ENCODE measurements at regions not wholly inside any gene's neighbourhood (a gene's known extent, or its start where the extent isn't known, plus 50 kb on each side); places are given as distances from the start of the nearest gene placed in this dataset.

DNA sequence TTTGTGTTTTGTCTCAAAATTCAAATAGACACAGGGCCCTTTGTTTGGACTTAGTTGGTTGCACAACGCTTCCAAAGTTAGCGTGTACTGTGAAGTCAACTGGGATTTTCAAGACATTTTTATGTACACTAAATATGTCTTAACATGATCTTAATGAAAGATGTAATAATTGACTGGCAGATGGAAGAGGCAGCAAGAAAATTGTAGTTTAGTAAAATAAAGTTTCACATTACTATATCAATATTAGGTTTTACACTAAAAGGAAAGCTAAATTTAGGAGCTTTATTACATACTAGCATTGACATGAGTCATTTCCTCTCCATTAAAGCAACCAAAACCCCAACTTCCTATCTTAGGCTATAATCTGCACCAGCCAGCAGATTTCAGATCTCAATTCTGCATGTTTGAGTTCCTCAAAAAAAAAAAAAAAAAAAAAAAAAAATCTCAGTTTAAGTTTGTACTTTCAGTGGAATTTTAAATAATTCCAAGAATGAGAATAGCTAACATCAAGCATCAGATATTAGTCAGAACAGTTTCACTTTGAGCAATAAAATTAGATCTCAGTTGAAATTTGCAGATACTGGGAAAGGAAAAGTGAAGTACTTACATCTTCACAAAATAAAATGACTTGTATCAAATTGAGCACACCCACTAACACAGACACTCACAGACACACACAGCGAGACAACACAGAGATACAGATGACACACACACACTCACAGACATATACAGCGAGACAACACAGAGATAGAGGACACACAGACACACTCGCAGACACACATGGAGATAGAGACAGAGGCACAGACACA, 346.6 kb upstream of the KLF6 start:
- H3K79me2 ChIP-seq (ENCODE audit: insufficient read depth, low read length) = no peaks in the 10 kb centered on the region
- H3K27ac ChIP-seq (ENCODE audit: low read depth, low read length) = peak overlapping the region; percentile 60
- FAIRE-seq (peak; percentile 58), DNase-seq (ENCODE audit: low read depth) (peak; percentile 93)
- Mint-ChIP-seq H3K27me3 (ENCODE audit: low read depth, unreplicated experiment) (no peaks in the 10 kb centered on the region), H3K4me1 (ENCODE audit: low read depth, unreplicated experiment) (peaks cover 13% of the 10 kb centered on the region), H3K4me3 (ENCODE audit: unreplicated experiment) (no peak overlapping the region), H3K36me3 (ENCODE audit: low read depth, unreplicated experiment) (peaks cover 1% of the 10 kb centered on the region), H3K27ac (ENCODE audit: unreplicated experiment) (no peak overlapping the region), H3K9me3 (ENCODE audit: unreplicated experiment) (peaks cover 4% of the 10 kb centered on the region)
- H3K4me3 ChIP-seq (ENCODE audit: insufficient read depth, low read depth, low read length) = peak overlapping the region; percentile 27
- no peaks in the 10 kb centered on the region for H3K27me3 ChIP-seq (ENCODE audit: insufficient read depth, low read length)
- peaks cover 27% of the 10 kb centered on the region for H3K4me1 ChIP-seq (ENCODE audit: insufficient read depth, low read length)
- peak overlapping the region; percentile 73 for H3K4me2 ChIP-seq (ENCODE audit: low read length)
- TF ChIP-seq, protein P1, sequence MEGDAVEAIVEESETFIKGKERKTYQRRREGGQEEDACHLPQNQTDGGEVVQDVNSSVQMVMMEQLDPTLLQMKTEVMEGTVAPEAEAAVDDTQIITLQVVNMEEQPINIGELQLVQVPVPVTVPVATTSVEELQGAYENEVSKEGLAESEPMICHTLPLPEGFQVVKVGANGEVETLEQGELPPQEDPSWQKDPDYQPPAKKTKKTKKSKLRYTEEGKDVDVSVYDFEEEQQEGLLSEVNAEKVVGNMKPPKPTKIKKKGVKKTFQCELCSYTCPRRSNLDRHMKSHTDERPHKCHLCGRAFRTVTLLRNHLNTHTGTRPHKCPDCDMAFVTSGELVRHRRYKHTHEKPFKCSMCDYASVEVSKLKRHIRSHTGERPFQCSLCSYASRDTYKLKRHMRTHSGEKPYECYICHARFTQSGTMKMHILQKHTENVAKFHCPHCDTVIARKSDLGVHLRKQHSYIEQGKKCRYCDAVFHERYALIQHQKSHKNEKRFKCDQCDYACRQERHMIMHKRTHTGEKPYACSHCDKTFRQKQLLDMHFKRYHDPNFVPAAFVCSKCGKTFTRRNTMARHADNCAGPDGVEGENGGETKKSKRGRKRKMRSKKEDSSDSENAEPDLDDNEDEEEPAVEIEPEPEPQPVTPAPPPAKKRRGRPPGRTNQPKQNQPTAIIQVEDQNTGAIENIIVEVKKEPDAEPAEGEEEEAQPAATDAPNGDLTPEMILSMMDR (IDR thresholded peaks at IDR 0.05; ENCODE audit: insufficient read depth, low read depth, low read length) = no peak
- TF ChIP-seq EZH2 (IDR thresholded peaks at IDR 0.05; ENCODE audit: insufficient read depth, low read length) = no peak
- peak overlapping the region; percentile 79 for H3K9ac ChIP-seq (ENCODE audit: low read length)
- no peaks in the 10 kb centered on the region for H3K36me3 ChIP-seq (ENCODE audit: insufficient read depth, low read length)
- no peaks in the 10 kb centered on the region for H3K9me3 ChIP-seq (ENCODE audit: insufficient read depth, low read depth, low read length)
- no peaks in the 10 kb centered on the region for H4K20me1 ChIP-seq (ENCODE audit: insufficient read depth, low read length)
- H2AFZ ChIP-seq (ENCODE audit: low read depth, low read length) = peak overlapping the region; percentile 27

DNA sequence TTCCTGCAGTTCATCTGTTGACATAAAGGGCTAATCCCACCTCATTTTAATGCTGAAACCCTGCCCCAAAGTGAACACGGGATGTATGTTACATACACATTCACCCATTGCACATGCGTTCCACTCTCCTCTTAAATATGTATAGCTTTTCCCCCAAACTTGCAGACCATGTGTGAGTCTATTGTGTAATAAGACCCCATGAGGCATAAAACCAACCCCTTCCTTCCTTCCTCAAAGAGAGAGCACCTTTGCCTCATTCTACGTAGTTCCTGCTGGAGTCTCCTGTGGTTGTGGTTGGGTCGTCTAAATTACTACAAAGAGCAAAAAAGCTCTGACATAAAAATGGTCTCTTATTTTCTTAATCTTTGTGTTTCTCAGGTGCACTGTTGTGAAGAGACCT, 345.7 kb upstream of the KLF6 start:
- H3K4me3 ChIP-seq (ENCODE audit: insufficient read depth, low read depth, low read length) = no peak overlapping the region
- DNase-seq (ENCODE audit: low read depth) = no peak
- Mint-ChIP-seq H3K27me3 (ENCODE audit: low read depth, unreplicated experiment) (no peaks in the 10 kb centered on the region), H3K27ac (ENCODE audit: unreplicated experiment) (no peak overlapping the region), H3K36me3 (ENCODE audit: low read depth, unreplicated experiment) (peaks cover 1% of the 10 kb centered on the region), H3K4me3 (ENCODE audit: unreplicated experiment) (no peak overlapping the region), H3K9me3 (ENCODE audit: unreplicated experiment) (peaks cover 12% of the 10 kb centered on the region), H3K4me1 (ENCODE audit: low read depth, unreplicated experiment) (peaks cover 10% of the 10 kb centered on the region)
- H4K20me1 ChIP-seq (ENCODE audit: insufficient read depth, low read length) = no peaks in the 10 kb centered on the region
- no peak overlapping the region for H2AFZ ChIP-seq (ENCODE audit: low read depth, low read length)
- H3K4me1 ChIP-seq (ENCODE audit: insufficient read depth, low read length) = peaks cover 27% of the 10 kb centered on the region
- FAIRE-seq = no peak
- H3K27ac ChIP-seq (ENCODE audit: low read depth, low read length) = no peak overlapping the region
- no peak overlapping the region for H3K9ac ChIP-seq (ENCODE audit: low read length)
- TF ChIP-seq EZH2 (IDR thresholded peaks at IDR 0.05; ENCODE audit: insufficient read depth, low read length) = no peak
- TF ChIP-seq, protein P1 (IDR thresholded peaks at IDR 0.05; ENCODE audit: insufficient read depth, low read depth, low read length) = no peak
- peak overlapping the region; percentile 73 for H3K4me2 ChIP-seq (ENCODE audit: low read length)
- H3K9me3 ChIP-seq (ENCODE audit: insufficient read depth, low read depth, low read length) = no peaks in the 10 kb centered on the region
- H3K79me2 ChIP-seq (ENCODE audit: insufficient read depth, low read length) = no peaks in the 10 kb centered on the region
- no peaks in the 10 kb centered on the region for H3K27me3 ChIP-seq (ENCODE audit: insufficient read depth, low read length)
- no peaks in the 10 kb centered on the region for H3K36me3 ChIP-seq (ENCODE audit: insufficient read depth, low read length)

- TF ChIP-seq, protein P1 (IDR thresholded peaks at IDR 0.05; ENCODE audit: insufficient read depth, low read depth, low read length) = no peak
- no peak for TF ChIP-seq EZH2 (IDR thresholded peaks at IDR 0.05; ENCODE audit: insufficient read depth, low read length)
- DNase-seq (ENCODE audit: low read depth) = peak; percentile 30
- Mint-ChIP-seq H3K27ac (ENCODE audit: unreplicated experiment) (no peak overlapping the region), H3K9me3 (ENCODE audit: unreplicated experiment) (peaks cover 12% of the 10 kb centered on the region), H3K36me3 (ENCODE audit: low read depth, unreplicated experiment) (peaks cover 1% of the 10 kb centered on the region), H3K27me3 (ENCODE audit: low read depth, unreplicated experiment) (no peaks in the 10 kb centered on the region), H3K4me3 (ENCODE audit: unreplicated experiment) (no peak overlapping the region), H3K4me1 (ENCODE audit: low read depth, unreplicated experiment) (peaks cover 3% of the 10 kb centered on the region)
- Histone ChIP-seq H3K36me3 (ENCODE audit: insufficient read depth, low read length) (no peaks in the 10 kb centered on the region), H3K4me3 (ENCODE audit: insufficient read depth, low read depth, low read length) (no peak overlapping the region), H3K27me3 (ENCODE audit: insufficient read depth, low read length) (no peaks in the 10 kb centered on the region), H3K4me2 (ENCODE audit: low read length) (no peak overlapping the region), H2AFZ (ENCODE audit: low read depth, low read length) (no peak overlapping the region), H4K20me1 (ENCODE audit: insufficient read depth, low read length) (no peaks in the 10 kb centered on the region), H3K79me2 (ENCODE audit: insufficient read depth, low read length) (no peaks in the 10 kb centered on the region), H3K4me1 (ENCODE audit: insufficient read depth, low read length) (peaks cover 27% of the 10 kb centered on the region), H3K27ac (ENCODE audit: low read depth, low read length) (no peak overlapping the region), H3K9ac (ENCODE audit: low read length) (no peak overlapping the region), H3K9me3 (ENCODE audit: insufficient read depth, low read depth, low read length) (no peaks in the 10 kb centered on the region)
- FAIRE-seq = no peak
Observed at GRCh38 chr10:4129866-4130477, 345.0 kb upstream of the KLF6 start.
